Brain microvascular endothelial cell (primary cell): ENCODE measurements at regions not wholly inside any gene's neighbourhood (a gene's known extent, or its start where the extent isn't known, plus 50 kb on each side); places are given as distances from the start of the nearest gene placed in this dataset.

Experiments used
- DNase-seq: peaks from one replicate; pipeline ENCODE4 v3.0.0-alpha.2; 2020
- H3K27ac ChIP-seq: fragments of 250-450 bp; sonication (Bioruptor Pico); 2 replicates; pipeline ENCODE4 v1.5.1; 2020; ENCODE audit warnings: mild to moderate bottlenecking, moderate library complexity
- H3K27me3 ChIP-seq: fragments of 250-450 bp; sonication (Bioruptor Pico); replicated peaks from 2 replicates; pipeline ENCODE4 v1.5.1; 2020; ENCODE audit warnings: mild to moderate bottlenecking
- H3K36me3 ChIP-seq: fragments of 250-450 bp; sonication (Bioruptor Pico); replicated peaks from 2 replicates; pipeline ENCODE4 v1.5.1; 2020; ENCODE audit warnings: mild to moderate bottlenecking
- H3K4me3 ChIP-seq: 2 replicates; pipeline ENCODE4 v1.5.1; 2011; ENCODE audit warnings: low read depth, mild to moderate bottlenecking, control low read depth, low read length, moderate library complexity
- in situ Hi-C: cut with HindIII; loops from 2 replicates; pipeline ENCODE4 v1.10.0; 2017; ENCODE audit warnings: low sequenced_read_pairs, low pct_ligation_motif_present
- TF ChIP-seq, protein P1 (sequence below): IDR thresholded peaks from 2 replicates; pipeline ENCODE4 v1.5.1; 2011; ENCODE audit warnings: low read depth, mild to moderate bottlenecking, moderate library complexity, low read length, control low read depth, inconsistent platforms; ENCODE audit errors: missing control alignments

- no peak for DNase-seq
- in situ Hi-C loops = no loop called here
- H3K27ac ChIP-seq = no peak overlapping the region
- no peak overlapping the region for H3K4me3 ChIP-seq
- H3K27me3 ChIP-seq = no peaks in the 10 kb centered on the region
- TF ChIP-seq, protein P1, sequence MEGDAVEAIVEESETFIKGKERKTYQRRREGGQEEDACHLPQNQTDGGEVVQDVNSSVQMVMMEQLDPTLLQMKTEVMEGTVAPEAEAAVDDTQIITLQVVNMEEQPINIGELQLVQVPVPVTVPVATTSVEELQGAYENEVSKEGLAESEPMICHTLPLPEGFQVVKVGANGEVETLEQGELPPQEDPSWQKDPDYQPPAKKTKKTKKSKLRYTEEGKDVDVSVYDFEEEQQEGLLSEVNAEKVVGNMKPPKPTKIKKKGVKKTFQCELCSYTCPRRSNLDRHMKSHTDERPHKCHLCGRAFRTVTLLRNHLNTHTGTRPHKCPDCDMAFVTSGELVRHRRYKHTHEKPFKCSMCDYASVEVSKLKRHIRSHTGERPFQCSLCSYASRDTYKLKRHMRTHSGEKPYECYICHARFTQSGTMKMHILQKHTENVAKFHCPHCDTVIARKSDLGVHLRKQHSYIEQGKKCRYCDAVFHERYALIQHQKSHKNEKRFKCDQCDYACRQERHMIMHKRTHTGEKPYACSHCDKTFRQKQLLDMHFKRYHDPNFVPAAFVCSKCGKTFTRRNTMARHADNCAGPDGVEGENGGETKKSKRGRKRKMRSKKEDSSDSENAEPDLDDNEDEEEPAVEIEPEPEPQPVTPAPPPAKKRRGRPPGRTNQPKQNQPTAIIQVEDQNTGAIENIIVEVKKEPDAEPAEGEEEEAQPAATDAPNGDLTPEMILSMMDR = no peak
- H3K36me3 ChIP-seq = no peaks in the 10 kb centered on the region
Observed at GRCh38 chr6:140812636-140813035, 1320.1 kb upstream of the GJE1 start.

GRCh38 chr6:140811642-140812041 lies 1321.1 kb upstream of the GJE1 start:
- no peak overlapping the region for H3K4me3 ChIP-seq
- H3K27ac ChIP-seq = no peak overlapping the region
- TF ChIP-seq, protein P1 = no peak
- no peaks in the 10 kb centered on the region for H3K27me3 ChIP-seq
- in situ Hi-C loops = no loop called here
- no peaks in the 10 kb centered on the region for H3K36me3 ChIP-seq
- no peak for DNase-seq

DNA sequence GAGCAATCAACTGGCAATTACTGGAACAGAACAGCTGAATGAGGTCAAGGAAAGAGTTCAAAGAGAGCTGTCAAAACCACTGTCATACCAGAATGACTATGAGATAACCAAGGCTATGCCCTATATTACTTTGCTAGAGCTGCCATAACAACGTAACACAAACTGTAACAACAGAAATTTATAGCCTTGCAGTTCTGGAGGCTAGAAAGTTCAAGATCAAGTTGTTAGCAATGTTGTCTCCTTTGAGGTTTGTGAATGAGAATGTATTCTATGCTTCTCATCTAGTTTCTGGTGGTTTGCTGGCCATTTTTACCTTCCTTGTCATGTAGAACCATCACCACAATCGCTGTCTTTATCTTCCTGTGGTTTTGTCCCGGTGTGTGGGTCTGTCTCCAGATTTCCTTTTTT lies 1323.0 kb upstream of the GJE1 start:
- no peaks in the 10 kb centered on the region for H3K36me3 ChIP-seq
- H3K27me3 ChIP-seq = no peaks in the 10 kb centered on the region
- in situ Hi-C loops = no loop called here
- no peak overlapping the region for H3K4me3 ChIP-seq
- TF ChIP-seq, protein P1 = no peak
- no peak overlapping the region for H3K27ac ChIP-seq
- DNase-seq = peak; percentile 61

DNA sequence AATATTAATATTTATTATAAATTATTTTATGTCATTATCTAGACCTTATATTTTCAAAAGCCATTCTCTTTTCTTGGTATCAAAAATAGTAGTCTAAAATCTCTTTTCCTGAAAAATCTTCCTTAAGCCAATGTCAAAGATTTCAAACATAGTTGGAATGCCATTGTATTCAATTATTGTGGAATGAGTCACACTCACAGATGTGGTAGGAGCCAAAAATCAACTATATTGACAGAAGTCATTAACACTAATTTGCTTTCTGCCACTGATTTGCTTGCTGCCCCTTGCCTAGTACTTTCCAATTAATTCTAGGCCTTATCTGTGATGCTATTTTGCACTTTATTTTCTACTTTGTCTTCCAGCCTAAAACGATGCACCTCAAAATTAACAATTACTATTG lies 1326.3 kb upstream of the GJE1 start:
- Histone ChIP-seq H3K27ac (no peak overlapping the region), H3K36me3 (no peaks in the 10 kb centered on the region), H3K27me3 (no peaks in the 10 kb centered on the region), H3K4me3 (no peak overlapping the region)
- in situ Hi-C loops = no loop called here
- DNase-seq = no peak
- TF ChIP-seq, protein P1 = no peak

DNA sequence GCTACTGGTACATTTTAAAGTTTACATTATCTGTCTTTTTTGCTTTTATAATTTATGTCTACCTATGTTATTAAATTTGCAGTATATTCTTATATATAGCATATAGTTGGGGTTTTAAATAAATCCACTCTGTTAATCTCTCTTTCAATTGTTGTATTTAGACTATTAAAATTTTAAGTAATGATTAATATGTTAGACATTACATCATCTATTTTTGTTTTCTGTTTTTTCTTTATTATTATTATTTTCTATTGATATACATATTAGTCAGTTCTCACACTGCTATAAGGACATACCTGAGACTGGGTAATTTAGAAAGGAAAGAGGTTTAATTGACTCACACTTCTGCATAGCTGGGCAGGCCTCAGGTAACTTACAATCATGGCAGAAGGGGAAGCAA lies 1338.2 kb upstream of the GJE1 start:
- TF ChIP-seq, protein P1 = no peak
- in situ Hi-C loops = no loop called here
- Histone ChIP-seq H3K27me3 (no peaks in the 10 kb centered on the region), H3K36me3 (no peaks in the 10 kb centered on the region), H3K27ac (no peak overlapping the region), H3K4me3 (no peak overlapping the region)
- DNase-seq = no peak

- TF ChIP-seq, protein P1 = no peak
- Histone ChIP-seq H3K4me3 (no peak overlapping the region), H3K27ac (no peak overlapping the region), H3K27me3 (no peaks in the 10 kb centered on the region), H3K36me3 (no peaks in the 10 kb centered on the region)
- DNase-seq = no peak
- in situ Hi-C loops = no loop called here
Observed at GRCh38 chr6:140790109-140790508, 1342.6 kb upstream of the GJE1 start.
